CD4-positive, alpha-beta T cell treated with Interleukin-15 for 1 hour (primary cell): ENCODE measurements at regions not wholly inside any gene's neighbourhood (a gene's known extent, or its start where the extent isn't known, plus 50 kb on each side); places are given as distances from the start of the nearest gene placed in this dataset.

Experiments used
- DNase-seq: peaks from one replicate; pipeline ENCODE4 v3.0.0-alpha.2; 2020

DNA sequence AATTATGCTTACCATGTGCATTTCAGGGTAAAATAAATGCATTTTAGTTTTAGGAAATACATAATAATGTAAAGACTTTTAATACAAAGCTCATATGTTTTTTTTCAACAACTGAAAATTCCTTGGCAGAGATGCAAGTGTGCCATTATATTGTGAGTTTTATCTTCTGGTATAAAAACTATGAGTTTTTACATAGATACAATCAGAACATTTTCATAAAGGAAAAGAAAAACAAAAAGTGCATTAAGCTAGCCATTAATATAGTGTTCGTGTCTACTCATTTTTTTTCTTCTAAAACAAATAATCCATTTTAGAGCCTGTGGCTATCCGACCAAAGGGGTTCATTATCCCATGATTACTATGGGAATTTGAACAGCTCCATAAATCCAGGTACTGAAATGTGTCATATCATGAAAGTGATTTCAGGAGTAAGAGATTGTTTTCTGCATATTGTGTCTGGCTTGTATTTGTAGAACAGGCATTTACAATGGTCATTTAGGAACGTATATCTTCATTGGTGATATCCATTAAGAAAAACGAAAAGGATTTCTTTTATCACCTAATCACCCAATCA lies 236.9 kb upstream of the SLC10A2 start:
- no peak for DNase-seq

DNA sequence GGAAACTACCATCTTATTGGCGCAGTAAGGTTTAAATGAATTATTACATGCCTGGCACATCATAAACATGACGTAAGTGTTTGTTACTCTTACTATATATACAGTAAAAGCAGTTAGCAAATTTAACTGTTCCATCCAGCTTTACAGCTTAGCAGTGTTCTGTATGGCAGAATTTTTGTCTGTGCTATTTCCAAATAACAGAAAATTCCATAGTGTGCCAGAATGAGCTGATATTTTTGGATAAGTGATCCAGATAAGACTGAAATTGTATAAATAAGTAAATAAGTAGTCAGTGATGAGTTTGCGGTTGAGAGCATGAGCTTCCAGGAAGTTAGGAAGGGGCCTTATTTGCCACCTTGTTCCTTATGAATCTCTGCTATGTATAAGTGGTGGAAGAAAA lies 236.5 kb upstream of the SLC10A2 start:
- DNase-seq, result no peak

DNA sequence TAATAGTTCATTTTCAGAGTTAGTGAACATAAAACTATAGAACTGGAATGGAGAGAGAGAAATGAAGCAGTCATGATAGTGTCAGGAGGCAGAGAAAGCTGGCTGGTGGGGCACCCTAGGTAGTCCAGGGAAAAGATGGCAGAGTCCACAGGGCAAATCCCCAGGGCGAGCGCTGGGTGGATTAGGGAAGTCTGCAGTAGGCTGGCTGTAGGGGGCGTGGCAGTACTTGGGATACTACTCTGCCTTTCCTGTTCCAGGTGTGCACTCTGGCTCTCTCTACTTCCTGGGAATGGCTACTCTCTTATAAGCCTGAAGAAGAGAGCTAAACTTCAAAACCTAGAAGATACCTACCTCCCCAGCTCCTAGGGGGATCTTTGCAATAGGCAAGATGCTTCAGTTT lies 232.9 kb upstream of the SLC10A2 start:
- no peak for DNase-seq

DNA sequence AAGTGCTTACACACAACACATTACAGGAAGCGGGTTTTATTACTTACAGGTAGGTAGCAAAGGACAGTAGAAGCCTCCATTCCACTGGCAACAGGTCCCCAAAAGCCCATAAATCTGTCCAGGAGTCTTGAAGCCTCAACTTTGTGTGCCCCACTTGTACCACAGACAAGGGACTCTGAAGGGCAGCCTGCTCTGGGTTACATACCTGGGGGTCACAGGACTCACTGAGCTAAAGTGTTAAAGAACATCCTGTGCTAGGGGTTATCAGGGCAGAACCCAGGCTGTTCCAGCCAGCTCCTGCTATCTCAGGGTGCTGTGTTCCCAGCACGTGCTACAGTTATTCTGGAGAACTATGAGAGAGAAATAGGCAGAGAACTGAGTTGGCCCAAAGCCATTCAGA lies 230.9 kb upstream of the SLC10A2 start:
- DNase-seq, result no peak

DNA sequence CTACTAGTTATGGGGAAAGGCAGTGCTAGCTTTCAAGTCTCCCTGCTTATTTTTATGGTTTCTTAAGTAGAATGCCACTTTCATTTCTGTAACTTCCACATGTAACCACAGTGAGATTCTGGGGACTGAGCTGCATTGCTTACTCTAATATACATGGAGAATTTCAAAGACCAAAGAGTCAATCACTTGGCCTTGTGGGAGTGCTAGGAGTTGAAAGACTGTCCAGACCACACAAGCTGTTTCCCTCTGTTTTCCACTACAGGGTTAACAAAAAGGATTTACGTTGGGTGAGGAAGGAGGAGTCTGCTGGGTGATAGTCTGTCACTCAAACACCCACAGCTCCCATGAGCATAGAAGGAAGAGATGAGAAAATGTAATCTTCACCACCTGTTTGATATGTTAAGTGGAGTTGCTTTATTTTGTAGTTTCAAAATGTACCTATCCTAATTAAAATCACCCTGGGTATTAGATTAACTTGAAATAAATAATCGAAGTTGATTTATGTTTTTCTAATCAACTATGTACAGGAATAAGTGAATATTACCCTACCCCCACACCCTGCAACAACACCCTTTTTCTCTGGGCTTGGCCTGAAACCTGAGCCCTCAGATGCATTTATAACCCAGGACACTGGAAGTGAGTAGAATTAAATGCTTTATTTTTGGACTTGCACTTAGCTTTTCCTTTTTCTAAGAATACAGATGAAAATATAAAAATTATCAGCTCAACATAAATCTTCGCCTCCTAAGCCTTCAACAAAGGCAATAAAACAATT lies 225.8 kb upstream of the SLC10A2 start:
- no peak for DNase-seq

DNA sequence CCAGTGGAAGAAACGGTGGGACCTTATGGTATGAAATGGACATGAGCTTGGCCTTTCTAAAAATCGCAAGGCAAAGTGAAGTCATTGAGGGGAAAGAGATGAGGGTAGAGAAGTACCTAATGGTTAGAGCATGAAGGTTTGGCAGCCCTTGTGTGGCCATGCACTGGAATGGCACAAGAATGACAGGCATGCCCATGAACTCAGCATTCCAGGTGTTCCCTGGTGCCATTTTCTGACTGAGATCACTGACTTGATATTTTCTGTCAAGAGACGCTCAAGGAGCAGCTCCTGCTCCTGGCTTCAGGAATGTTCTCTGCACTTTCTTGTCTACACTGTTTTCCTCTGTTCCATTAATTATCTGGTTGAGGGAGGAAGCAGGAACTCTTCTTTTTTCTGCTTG lies 225.0 kb upstream of the SLC10A2 start:
- no peak for DNase-seq

DNA sequence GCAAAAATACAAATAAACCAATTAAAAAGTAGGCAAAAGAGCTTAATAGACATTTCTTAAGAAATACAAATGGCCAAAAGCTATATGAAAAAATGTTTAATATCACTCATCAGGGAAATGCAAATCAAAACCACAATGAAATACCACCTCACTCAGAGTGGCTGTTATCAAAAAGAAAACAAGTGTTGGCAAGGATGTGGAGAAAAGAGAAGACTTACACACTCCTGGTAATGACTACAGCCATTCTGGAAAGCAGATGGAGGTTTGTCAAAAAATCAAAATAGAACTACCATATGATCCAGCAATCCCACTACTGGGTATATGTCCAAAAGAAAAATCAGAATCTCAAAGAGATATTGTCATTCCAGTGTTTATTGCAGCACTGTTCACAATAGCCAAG lies 223.5 kb upstream of the SLC10A2 start:
- no peak for DNase-seq

DNA sequence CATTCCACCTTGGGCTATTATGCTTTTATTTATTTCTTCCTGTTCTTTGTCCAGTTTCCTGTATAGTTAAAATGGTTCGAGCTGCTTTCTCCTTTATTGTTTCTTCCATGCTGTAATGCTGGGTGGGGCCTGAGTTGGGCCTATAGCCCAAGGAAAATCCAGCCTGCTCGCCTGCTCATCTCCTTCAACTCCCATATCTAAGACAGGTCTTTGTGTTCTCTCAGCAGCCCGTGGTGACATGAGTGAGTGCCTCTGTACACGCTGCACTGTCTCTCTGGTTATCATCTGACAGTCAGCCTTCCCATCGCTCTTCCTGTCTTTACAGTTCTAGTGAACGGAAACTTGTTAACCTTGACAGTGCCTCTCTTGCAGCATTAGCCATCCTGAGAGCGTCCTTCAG lies 221.9 kb upstream of the SLC10A2 start:
- DNase-seq, result no peak

DNA sequence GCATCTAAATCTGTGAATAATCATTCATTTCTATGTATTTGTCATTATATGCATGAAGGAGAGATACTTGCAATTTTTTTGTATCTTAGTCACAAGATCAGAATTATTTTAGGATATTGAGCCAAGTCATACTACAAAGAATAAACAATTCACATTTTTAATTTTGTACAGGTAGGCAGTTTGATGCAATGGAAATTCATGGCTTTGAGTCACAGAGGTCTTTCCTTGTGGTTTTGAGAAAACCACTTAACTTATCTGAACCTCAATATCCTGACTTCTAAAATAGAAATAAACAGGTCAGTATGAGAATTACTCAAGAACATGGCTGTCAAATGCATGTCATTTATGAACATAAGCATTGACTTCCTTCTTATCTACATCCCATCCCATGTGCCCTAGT lies 221.4 kb upstream of the SLC10A2 start:
- DNase-seq, result no peak

DNA sequence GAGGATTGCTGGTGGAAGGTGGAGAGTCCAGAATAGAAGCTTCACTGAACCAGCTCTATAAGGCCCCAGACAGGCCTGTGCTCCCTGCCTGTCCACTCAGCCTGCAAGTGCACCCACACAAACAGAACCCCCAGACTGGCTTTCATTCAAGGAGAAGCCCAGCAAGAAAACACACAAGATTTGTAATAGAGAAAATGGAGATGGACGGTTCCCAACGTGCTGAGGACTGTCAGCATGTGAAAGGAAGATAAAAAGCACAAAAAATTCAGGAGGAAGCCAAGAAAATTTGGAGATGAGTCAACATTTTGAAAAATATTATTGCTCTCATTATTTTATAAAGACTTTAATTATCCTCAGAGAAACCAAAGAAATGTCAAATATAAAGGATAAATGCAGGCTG lies 218.2 kb upstream of the SLC10A2 start:
- DNase-seq, result no peak

DNA sequence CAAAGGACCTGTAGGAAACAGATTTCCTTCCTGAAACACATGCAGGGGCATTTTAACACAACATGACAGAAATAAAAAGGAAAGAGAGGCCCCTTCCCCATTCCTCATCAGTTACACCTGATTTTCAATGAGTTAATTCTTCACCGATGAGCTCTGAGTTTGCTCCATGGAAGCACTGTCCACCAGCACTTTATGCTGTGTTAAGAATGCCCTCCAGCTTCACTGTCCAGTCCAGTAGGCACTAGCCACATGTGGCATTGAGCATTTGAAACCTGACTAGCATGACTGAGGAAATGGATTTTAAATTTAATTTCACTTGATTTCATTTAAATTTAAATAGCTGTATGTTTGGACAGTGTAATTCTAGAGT lies 217.2 kb upstream of the SLC10A2 start:
- no peak for DNase-seq

DNA sequence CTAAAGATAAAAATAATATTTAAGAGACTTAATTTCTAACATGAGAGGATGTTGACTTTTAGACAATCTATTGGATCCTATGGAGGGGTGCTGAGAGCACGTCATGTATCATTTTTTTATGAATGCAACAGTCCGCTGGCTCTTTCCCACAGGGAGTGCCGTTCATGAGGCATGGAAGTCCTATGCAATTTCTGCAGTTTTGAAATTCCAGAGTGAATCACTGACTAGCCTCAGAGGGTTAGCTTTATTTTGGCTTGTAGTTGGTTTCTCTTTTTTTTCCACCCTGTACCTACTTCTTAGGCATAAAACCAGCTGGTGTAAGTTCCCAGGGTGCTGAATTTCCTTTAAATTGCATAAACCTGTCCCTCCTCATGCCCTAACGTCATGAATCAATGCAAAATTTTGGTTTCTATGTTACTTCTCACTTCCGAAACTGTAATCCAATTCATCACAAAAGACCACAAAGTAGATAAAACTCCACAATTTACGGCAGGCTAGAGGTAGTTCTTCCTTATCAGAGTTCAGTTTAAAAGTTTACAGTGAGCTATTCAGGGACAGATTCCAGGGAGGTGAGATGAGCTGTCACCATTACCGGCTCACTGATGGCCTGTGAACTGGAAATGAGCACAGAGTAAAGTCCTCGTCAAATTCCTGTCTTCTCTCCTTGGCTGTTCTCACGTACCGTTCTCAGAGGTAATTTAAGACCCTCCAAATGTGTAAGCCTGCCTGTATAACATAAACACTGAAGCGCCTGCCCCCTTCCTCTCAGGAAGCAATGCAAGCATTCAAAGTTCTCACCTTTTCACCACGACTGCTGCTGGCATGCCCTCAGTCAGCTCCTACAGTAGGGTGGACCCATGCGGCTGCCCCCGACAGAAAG lies 216.6 kb upstream of the SLC10A2 start:
- DNase-seq, result no peak

DNA sequence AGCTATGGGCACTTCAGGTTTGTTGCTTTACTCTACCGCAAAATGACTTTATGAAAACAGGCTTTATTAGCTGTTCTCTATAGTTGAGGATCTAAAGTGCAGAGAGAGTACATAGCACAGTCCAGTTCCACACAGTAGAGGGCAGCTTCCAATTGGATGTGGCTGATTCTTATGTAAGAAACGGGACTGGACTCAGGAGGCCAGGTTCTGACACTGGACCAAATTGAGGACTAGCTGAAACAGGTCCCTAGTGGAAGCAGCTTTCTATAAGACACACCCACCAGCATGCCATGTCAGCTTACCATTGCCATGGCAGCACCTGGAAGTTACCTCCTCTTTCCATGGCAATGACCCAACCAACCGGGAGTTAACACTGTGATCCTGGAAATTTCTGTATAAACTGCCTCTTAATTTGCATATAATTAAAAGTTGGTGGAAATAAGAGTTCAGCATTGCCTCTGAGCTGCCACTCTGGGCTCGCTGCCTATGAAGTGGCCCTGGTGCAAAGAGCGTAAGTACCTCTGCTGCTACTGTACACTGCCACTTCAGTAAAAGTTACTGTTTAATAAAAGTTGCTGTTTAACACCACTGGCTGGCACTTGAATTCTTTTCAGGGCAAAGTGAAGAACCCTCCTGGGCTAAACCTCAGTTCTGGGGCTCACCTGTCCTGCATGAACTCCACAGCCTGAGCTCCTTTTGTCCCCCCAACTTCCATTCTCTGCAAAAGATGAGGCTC lies 211.9 kb upstream of the SLC10A2 start:
- DNase-seq, result no peak

DNA sequence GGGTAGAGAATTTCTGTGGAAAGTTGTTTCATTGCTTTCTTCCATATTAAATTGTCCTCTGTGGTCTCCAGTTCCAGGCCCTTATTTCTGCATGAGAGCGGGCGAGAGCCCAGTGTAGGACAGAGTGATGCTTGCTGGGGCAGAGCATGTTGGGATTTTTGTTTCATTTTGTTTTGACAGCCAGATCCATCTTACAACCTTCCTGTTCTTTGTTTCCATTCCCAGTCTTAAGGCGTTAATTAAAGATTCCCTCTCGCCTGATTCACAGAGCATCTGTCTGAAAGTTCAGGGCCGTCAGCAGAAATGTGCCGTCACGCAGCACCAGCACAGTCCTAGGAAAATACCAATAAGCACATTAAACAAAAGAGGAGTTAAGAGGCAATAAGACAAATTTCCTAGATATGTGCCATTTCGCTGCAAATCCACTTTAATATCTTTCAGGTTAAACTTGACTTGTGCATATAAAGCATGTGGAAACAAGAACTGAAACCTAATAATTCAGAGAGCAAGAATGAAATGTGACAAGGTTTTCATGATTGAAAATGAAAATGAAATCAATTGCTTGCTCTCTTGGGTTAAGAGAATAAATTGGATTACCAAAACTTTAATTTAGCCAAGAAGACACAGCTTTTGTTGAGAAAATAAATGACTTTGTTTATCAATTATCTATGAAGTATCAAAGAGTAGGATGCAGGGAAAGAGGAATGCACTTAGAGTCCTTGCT lies 210.7 kb upstream of the SLC10A2 start:
- DNase-seq, result no peak

DNA sequence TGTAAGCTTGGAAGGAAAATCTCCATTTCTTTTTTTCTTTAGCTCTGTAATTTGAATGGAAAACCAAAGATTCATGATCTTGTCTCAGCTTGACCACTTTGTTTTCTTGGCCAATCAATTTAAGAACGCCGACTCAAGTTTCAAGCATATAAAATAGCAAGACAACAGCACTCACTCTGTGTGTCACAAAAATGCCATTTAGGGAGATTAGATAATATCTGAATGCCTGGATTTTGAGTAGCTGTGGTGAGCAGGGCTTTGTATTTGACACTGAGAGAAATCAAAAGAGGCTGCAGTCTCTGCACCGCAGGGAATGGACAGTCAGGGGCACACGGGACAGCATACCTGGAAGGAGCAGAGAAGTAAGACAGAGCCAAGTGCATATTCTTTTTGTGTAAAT lies 209.5 kb upstream of the SLC10A2 start:
- no peak for DNase-seq

DNA sequence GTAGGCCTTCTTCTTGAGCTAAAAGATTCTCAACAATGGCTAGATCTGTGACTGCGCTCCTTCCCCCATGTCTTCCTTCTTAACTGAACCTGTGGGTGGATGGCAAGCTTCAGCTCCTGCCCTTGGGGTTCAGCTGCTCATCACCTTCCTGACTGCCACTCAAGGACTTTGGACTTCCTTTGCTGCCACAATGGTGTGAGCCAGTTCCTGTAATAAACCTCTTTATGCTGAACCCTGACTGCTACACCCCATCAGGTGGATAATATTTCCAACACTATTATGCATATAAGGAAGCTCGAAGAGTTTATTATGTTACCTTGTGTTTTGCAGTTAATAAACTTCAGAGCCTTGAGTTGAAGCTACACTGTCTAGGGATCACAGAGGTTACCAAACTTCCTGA lies 208.9 kb upstream of the SLC10A2 start:
- DNase-seq, result no peak

DNA sequence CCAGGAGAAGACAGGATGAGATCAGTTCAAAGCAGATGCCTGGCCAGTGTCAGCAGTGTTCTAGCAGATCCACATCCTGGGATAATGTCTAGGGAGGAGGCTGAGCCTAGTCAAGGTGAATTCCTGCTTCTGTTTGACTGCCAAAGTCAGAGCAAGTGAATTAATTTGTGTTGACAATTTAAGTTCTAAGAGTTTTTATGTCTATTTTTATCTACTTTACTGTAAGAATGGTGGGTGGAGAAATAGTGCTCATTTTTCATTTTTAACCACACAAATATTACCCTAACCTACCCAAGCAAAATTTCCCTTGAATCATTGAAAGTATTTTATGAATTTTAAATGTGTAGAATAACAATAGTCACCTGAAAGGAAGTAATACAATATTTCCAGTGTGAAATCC lies 207.6 kb upstream of the SLC10A2 start:
- no peak for DNase-seq

DNA sequence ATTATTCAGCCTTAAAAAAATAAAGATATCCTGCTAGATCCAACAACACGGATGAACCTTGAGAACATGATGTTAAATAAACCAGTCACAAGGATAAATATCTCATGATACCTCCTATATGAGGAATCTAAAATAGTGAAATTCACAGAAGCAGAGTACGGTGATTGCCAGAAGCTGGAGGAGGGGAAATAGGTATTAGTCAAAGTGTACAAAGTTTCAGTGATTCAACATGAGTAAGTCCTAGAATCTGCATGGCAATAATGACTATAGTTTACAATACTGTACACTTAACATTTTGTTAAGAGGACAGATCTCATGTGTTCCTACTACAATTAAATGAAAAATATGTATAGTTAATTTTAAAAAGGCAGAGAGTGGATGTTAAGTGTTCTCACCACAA lies 206.6 kb upstream of the SLC10A2 start:
- DNase-seq, result no peak

DNA sequence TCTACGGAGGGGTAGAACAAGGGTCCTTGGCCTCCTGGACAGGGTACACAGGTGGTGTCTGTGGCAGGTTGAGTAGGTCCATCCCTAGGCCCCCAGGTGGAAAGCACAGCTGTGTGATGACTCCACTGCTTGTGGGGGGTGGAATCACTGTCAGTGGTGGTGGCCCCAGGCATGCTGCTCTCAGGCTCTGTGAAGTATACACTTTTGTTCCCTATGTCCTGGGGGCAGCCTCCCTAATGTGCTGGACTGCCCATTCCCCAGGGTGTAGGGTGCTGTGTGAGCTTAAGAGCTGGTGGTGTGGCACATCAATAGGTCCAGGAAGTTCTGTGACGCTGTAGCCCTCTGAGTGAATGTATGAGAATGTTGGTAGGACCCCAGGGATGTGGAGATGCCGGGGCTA lies 197.2 kb upstream of the SLC10A2 start:
- DNase-seq, result no peak

DNA sequence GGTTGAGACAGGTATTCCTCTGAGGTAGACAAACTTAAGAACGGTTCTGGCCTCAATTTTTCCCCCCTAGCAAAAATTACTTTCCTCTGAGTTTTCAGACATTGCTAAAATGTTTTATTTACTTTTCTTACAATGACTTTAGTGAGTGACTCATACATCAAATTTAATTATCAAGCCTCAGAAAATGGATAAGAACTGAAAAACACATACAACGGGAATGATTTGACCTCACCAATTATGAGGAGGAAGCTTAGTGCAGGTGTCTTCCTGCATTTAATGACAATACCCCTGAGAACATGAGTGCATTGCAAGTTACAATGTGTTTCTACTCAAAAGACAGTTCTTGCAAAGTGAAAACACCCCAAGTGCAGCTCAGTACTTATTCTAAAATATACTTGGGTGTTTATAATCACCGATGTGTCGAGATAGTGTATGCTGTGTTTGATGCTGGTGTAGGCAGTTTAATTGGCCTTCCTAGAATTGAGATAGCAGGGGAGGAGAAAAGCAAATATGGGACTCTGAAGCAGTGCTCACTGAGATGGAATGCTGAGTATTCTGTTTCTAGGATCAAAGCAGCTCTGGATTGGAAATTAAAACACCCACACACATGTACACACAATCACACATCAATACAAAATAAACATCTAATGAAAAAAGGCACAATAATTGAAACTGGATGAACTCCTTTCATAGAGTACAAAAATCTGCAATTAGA lies 189.5 kb upstream of the SLC10A2 start:
- DNase-seq, result no peak

DNA sequence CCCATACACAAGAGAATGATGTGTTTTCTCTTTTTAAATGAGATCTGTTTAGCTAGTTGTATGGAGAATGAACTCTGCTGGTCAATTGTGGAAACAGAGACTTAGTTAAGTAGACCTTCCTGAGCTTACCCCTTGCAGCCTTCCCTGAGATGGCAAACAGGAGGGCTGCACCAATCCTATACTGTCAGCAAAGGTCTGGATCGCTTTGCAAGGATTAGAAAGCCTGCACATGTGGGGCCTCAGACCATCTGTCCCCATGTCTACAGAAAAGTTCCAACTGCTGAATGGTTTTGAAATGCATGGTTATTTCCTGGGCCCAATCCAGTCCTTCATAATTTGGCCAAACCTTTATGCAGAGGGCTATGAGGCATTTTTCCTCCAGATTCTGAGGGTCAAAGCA lies 183.9 kb upstream of the SLC10A2 start:
- DNase-seq, result no peak

DNA sequence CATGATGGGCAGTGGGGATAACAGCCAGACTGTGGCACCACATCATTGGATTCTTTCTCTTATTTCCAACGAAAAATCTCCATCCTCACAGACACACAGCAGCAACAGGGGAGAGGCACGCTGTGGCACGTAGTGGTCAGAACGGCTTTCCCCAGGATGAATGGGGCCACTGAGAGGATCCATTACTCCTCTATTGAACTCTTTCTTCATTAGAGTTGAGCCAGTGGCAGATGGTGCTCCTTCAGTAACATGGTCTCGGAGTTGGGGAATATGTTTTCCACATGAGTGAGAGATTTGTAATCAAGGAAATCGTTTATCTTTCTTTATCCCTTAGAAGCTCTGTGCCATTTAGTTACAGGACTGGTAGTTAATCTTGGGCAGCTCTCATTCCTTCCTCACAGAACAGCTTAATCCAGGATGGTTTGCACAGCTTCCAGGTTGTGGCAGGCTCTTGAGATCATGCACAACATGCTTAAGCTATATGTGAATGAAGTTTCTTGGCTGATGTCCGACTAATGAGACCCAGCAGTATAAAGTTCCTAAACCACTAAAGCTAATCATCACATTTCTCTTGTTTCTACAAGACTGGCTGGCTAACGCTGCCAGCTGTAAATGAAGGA lies 180.5 kb upstream of the SLC10A2 start:
- no peak for DNase-seq
